Caco-2 (cell line): ENCODE measurements at regions not wholly inside any gene's neighbourhood (a gene's known extent, or its start where the extent isn't known, plus 50 kb on each side); places are given as distances from the start of the nearest gene placed in this dataset.

Experiments used
- BruUV-seq: library from RNA; stranded (reverse); fragments of 400-500 nt; replicated peaks from 2 replicates; lab custom pipeline; 2021; lab: Mats Ljungman, UMichigan
- CTCF ChIA-PET: fragments of 300-600 bp; sonication (Branson Sonifier 250); formaldehyde crosslinking; loops from one replicate; lab custom pipeline; 2022; ENCODE audit warnings: antibody characterized with exemption; lab: Charles Lee
- POLR2A ChIA-PET: fragments of 300-600 bp; sonication (Branson Sonifier 250); formaldehyde crosslinking; loops from one replicate; lab custom pipeline; 2022; ENCODE audit warnings: antibody characterized with exemption; lab: Charles Lee
- DNase-seq, 2 experiments: peaks; one replicate each; pipeline versions ENCODE4 v3.0.0 to v3.0.0-alpha.2; 2020 to 2022
- H3K27me3 ChIP-seq: replicated peaks from 2 replicates; pipeline ENCODE4 v1.6.0; 2011; ENCODE audit warnings: low read length; ENCODE audit not compliant: control insufficient read depth, insufficient read depth
- H3K36me3 ChIP-seq: 2 replicates; pipeline ENCODE4 v1.5.1; 2011; ENCODE audit warnings: low read length; ENCODE audit not compliant: control insufficient read depth, insufficient read depth
- H3K4me1 ChIP-seq: fragments of 250-450 bp; sonication (Bioruptor Pico); 2 replicates; pipeline ENCODE4 v1.5.1; 2020; ENCODE audit warnings: mild to moderate bottlenecking
- H3K4me3 ChIP-seq: 2 replicates; pipeline ENCODE4 v1.5.1; 2011; ENCODE audit warnings: low read depth, mild to moderate bottlenecking, control low read depth, low read length
- H3K9me3 ChIP-seq: fragments of 250-450 bp; sonication (Bioruptor Pico); 2 replicates; pipeline ENCODE4 v1.5.1; 2020; ENCODE audit warnings: mild to moderate bottlenecking, moderate library complexity
- H3K27ac Mint-ChIP-seq: one replicate; pipeline ENCODE4 v1.8.0; 2022; ENCODE audit warnings: mixed read lengths; ENCODE audit not compliant: unreplicated experiment
- H3K27me3 Mint-ChIP-seq: one replicate; pipeline ENCODE4 v1.8.0; 2022; ENCODE audit warnings: mixed read lengths; ENCODE audit not compliant: insufficient read depth, unreplicated experiment
- H3K36me3 Mint-ChIP-seq: one replicate; pipeline ENCODE4 v1.8.0; 2022; ENCODE audit warnings: mild to moderate bottlenecking, mixed read lengths; ENCODE audit not compliant: insufficient read depth, unreplicated experiment
- H3K4me1 Mint-ChIP-seq: one replicate; pipeline ENCODE4 v1.8.0; 2022; ENCODE audit warnings: low read depth, mixed read lengths; ENCODE audit not compliant: unreplicated experiment
- H3K4me3 Mint-ChIP-seq: one replicate; pipeline ENCODE4 v1.8.0; 2022; ENCODE audit warnings: mild to moderate bottlenecking, moderate library complexity, mixed read lengths; ENCODE audit not compliant: unreplicated experiment
- H3K9me3 Mint-ChIP-seq: one replicate; pipeline ENCODE4 v1.8.0; 2022; ENCODE audit warnings: mixed read lengths; ENCODE audit not compliant: unreplicated experiment
- CTCF ChIP-seq, 2 experiments: fragments of 200-600 bp in 1 of 2; IDR thresholded peaks; 1 replicate in 1 of 2; 2 replicates in 1 of 2; pipeline versions ENCODE4 v1.5.1 to v1.8.0; 2011 to 2022; ENCODE audit warnings: antibody characterized with exemption in 1 of 2, control low read depth in 1 of 2, inconsistent platforms in 1 of 2, low read depth in 1 of 2, low read length in 1 of 2, mild to moderate bottlenecking in 1 of 2, moderate library complexity in 1 of 2; ENCODE audit not compliant: insufficient read depth in 1 of 2, severe bottlenecking in 1 of 2, unreplicated experiment in 1 of 2
- intact Hi-C: fragments of 100-400 bp; cut with micrococcal nuclease; formaldehyde crosslinking; loops from one replicate; pipeline ENCODE4 v1.10.0; 2022; ENCODE audit not compliant: unreplicated experiment

- Histone ChIP-seq H3K9me3 (no peaks in the 10 kb centered on the region), H3K36me3 (no peaks in the 10 kb centered on the region), H3K27me3 (no peaks in the 10 kb centered on the region), H3K4me3 (no peak overlapping the region), H3K4me1 (no peaks in the 10 kb centered on the region)
- no peak for DNase-seq
- no peak for TF ChIP-seq CTCF (IDR thresholded peaks at IDR 0.05; ENCODE audit: insufficient read depth in 1 of 2, low read depth in 1 of 2, low read length in 1 of 2, severe bottlenecking in 1 of 2, unreplicated experiment in 1 of 2)
- BruUV-seq = no TSS peak
- H3K36me3 Mint-ChIP-seq = no peaks in the 10 kb centered on the region
- no peaks in the 10 kb centered on the region for H3K9me3 Mint-ChIP-seq
- ChIA-PET POLR2A (no interaction called here), CTCF (no interaction called here)
- intact Hi-C loops = no loop called here
- peaks cover 12% of the 10 kb centered on the region for H3K27me3 Mint-ChIP-seq
- H3K4me1 Mint-ChIP-seq = no peaks in the 10 kb centered on the region
- H3K27ac Mint-ChIP-seq = no peak overlapping the region
- H3K4me3 Mint-ChIP-seq = no peak overlapping the region
Measured at GRCh38 chr7:25770670-25771069, 381.3 kb upstream of the NFE2L3 start.

GRCh38 chr7:25771491-25771890 is 380.5 kb upstream of the NFE2L3 start:
- no peak overlapping the region for H3K4me3 ChIP-seq
- DNase-seq = no peak
- Mint-ChIP-seq H3K9me3 (no peaks in the 10 kb centered on the region), H3K36me3 (no peaks in the 10 kb centered on the region), H3K27me3 (peaks cover 12% of the 10 kb centered on the region), H3K27ac (no peak overlapping the region), H3K4me1 (no peaks in the 10 kb centered on the region), H3K4me3 (no peak overlapping the region)
- BruUV-seq = no TSS peak
- no peaks in the 10 kb centered on the region for H3K9me3 ChIP-seq
- H3K36me3 ChIP-seq = no peaks in the 10 kb centered on the region
- intact Hi-C loops = no loop called here
- no peaks in the 10 kb centered on the region for H3K27me3 ChIP-seq
- TF ChIP-seq CTCF (IDR thresholded peaks at IDR 0.05; ENCODE audit: insufficient read depth in 1 of 2, low read depth in 1 of 2, low read length in 1 of 2, severe bottlenecking in 1 of 2, unreplicated experiment in 1 of 2) = no peak
- ChIA-PET CTCF (no interaction called here), POLR2A (no interaction called here)
- no peaks in the 10 kb centered on the region for H3K4me1 ChIP-seq

GRCh38 chr7:25772802-25773201 is 379.2 kb upstream of the NFE2L3 start:
- TF ChIP-seq CTCF (IDR thresholded peaks at IDR 0.05; ENCODE audit: insufficient read depth in 1 of 2, low read depth in 1 of 2, low read length in 1 of 2, severe bottlenecking in 1 of 2, unreplicated experiment in 1 of 2) = no peak
- Mint-ChIP-seq H3K36me3 (no peaks in the 10 kb centered on the region), H3K27ac (no peak overlapping the region), H3K9me3 (no peaks in the 10 kb centered on the region), H3K27me3 (peaks cover 16% of the 10 kb centered on the region), H3K4me1 (no peaks in the 10 kb centered on the region), H3K4me3 (no peak overlapping the region)
- H3K4me3 ChIP-seq = no peak overlapping the region
- no peaks in the 10 kb centered on the region for H3K27me3 ChIP-seq
- no peaks in the 10 kb centered on the region for H3K9me3 ChIP-seq
- DNase-seq = no peak
- CTCF ChIA-PET = no interaction called here
- H3K36me3 ChIP-seq = no peaks in the 10 kb centered on the region
- BruUV-seq = no TSS peak
- POLR2A ChIA-PET = no interaction called here
- intact Hi-C loops = no loop called here
- no peaks in the 10 kb centered on the region for H3K4me1 ChIP-seq
